IMR-90 (cell line): ENCODE measurements at regions not wholly inside any gene's neighbourhood (a gene's known extent, or its start where the extent isn't known, plus 50 kb on each side); places are given as distances from the start of the nearest gene placed in this dataset.

Source experiments
- ATAC-seq: fragments of 200-7000 bp; cut with Tn5 transposase; 2 replicates; pipeline ENCODE4 v1.9.1; 2020; ENCODE audit warnings: low read depth, mild to moderate bottlenecking, moderate library complexity
- BruUV-seq: library from RNA; stranded (reverse); fragments of 400-500 nt; replicated peaks from 2 replicates; lab custom pipeline; 2021; lab: Mats Ljungman, UMichigan
- CTCF ChIA-PET: fragments of 300-600 bp; formaldehyde crosslinking; extraction: SDS; loops from one replicate; lab custom pipeline; 2021; ENCODE audit warnings: antibody characterized with exemption; lab: Yijun Ruan, JAX
- POLR2A ChIA-PET: fragments of 300-600 bp; sonication (Branson Sonifier 250); formaldehyde crosslinking; loops from one replicate; lab custom pipeline; 2022; ENCODE audit warnings: antibody characterized with exemption; ENCODE audit not compliant: unreplicated experiment; lab: Charles Lee
- DNase-seq: peaks from one replicate; pipeline ENCODE4 v3.0.0; 2013
- H2AFZ ChIP-seq: replicated peaks from 2 replicates; pipeline ENCODE3; 2013; ENCODE audit warnings: low read length, mild to moderate bottlenecking; ENCODE audit not compliant: poor library complexity
- H2AK5ac ChIP-seq: 2 replicates; pipeline ENCODE4 v1.6.1; 2013; ENCODE audit warnings: low read depth, low read length, inconsistent platforms
- H2AK9ac ChIP-seq: replicated peaks from 2 replicates; pipeline ENCODE3; 2013; ENCODE audit warnings: mild to moderate bottlenecking, low read depth, low read length, moderate library complexity; ENCODE audit not compliant: poor library complexity
- H2BK120ac ChIP-seq: 2 replicates; pipeline ENCODE4 v1.6.1; 2013; ENCODE audit warnings: low read depth, low read length, inconsistent platforms
- H2BK15ac ChIP-seq: 3 replicates; pipeline ENCODE4 v1.6.1; 2013; ENCODE audit warnings: low read depth, low read length, inconsistent platforms
- H2BK20ac ChIP-seq: 2 replicates; pipeline ENCODE4 v1.6.1; 2013; ENCODE audit warnings: low read depth, mild to moderate bottlenecking, inconsistent platforms, low read length, moderate library complexity
- H2BK5ac ChIP-seq: 2 replicates; pipeline ENCODE4 v1.6.1; 2013; ENCODE audit warnings: mild to moderate bottlenecking, low read depth, low read length, inconsistent platforms; ENCODE audit not compliant: poor library complexity, severe bottlenecking
- H3K14ac ChIP-seq: replicated peaks from 2 replicates; pipeline ENCODE4 v1.6.1; 2013; ENCODE audit warnings: low read depth, low read length, inconsistent platforms
- H3K18ac ChIP-seq: 2 replicates; pipeline ENCODE4 v1.6.1; 2013; ENCODE audit warnings: low read depth, low read length, control low read depth
- H3K23ac ChIP-seq: 2 replicates; pipeline ENCODE4 v1.6.1; 2013; ENCODE audit warnings: low read depth, low read length, inconsistent platforms
- H3K27ac ChIP-seq: 2 replicates; pipeline ENCODE4 v1.5.1; 2013; ENCODE audit warnings: mild to moderate bottlenecking, control low read depth, low read length; ENCODE audit not compliant: insufficient read depth
- H3K27me3 ChIP-seq: 2 replicates; pipeline ENCODE4 v1.6.1; 2013; ENCODE audit warnings: low read length; ENCODE audit not compliant: control insufficient read depth, insufficient read depth
- H3K36me3 ChIP-seq: 2 replicates; pipeline ENCODE4 v1.6.1; 2013; ENCODE audit warnings: low read length, mixed read lengths; ENCODE audit not compliant: control insufficient read depth, insufficient read depth
- H3K4ac ChIP-seq: 2 replicates; pipeline ENCODE4 v1.6.1; 2013; ENCODE audit warnings: low read depth, low read length, inconsistent platforms
- H3K4me1 ChIP-seq: 2 replicates; pipeline ENCODE4 v1.6.1; 2013; ENCODE audit warnings: low read length, mixed read lengths; ENCODE audit not compliant: control insufficient read depth, insufficient read depth
- H3K4me2 ChIP-seq: 2 replicates; pipeline ENCODE4 v1.6.1; 2013; ENCODE audit warnings: low read depth, mild to moderate bottlenecking, control low read depth, low read length, moderate library complexity
- H3K4me3 ChIP-seq: 2 replicates; pipeline ENCODE4 v1.5.1; 2013; ENCODE audit warnings: low read depth, mild to moderate bottlenecking, control low read depth, low read length, moderate library complexity; ENCODE audit not compliant: insufficient read depth
- H3K56ac ChIP-seq: 2 replicates; pipeline ENCODE4 v1.6.1; 2013; ENCODE audit warnings: low read length, inconsistent platforms; ENCODE audit not compliant: insufficient read depth; ENCODE audit errors: extremely low read depth
- H3K79me1 ChIP-seq, 2 experiments: 2 replicates each; pipeline ENCODE4 v1.6.1; 2013; ENCODE audit warnings: low read length in 2 of 2, inconsistent platforms in 1 of 2, low read depth in 1 of 2
- H3K9ac ChIP-seq: 2 replicates; pipeline ENCODE4 v1.6.1; 2013; ENCODE audit warnings: low read depth, low read length, control low read depth
- H3K9me1 ChIP-seq: 2 replicates; pipeline ENCODE4 v1.6.1; 2013; ENCODE audit warnings: low read length, inconsistent platforms; ENCODE audit not compliant: insufficient read depth
- H3K9me3 ChIP-seq: 2 replicates; pipeline ENCODE4 v1.6.1; 2013; ENCODE audit warnings: low read length; ENCODE audit not compliant: control insufficient read depth, insufficient read depth
- H4K20me1 ChIP-seq: 2 replicates; pipeline ENCODE4 v1.6.1; 2013; ENCODE audit warnings: low read length, inconsistent platforms; ENCODE audit not compliant: insufficient read depth
- H4K5ac ChIP-seq: 2 replicates; pipeline ENCODE4 v1.6.1; 2013; ENCODE audit warnings: mild to moderate bottlenecking, low read depth, low read length, control low read depth
- H4K8ac ChIP-seq, 2 experiments: 2 replicates each; pipeline ENCODE4 v1.6.1; 2013; ENCODE audit warnings: low read depth in 2 of 2, low read length in 2 of 2, control low read depth in 1 of 2, inconsistent platforms in 1 of 2
- H4K91ac ChIP-seq: 2 replicates; pipeline ENCODE4 v1.6.1; 2013; ENCODE audit warnings: low read depth, low read length, inconsistent platforms; ENCODE audit not compliant: insufficient read depth
- BHLHE40 ChIP-seq: fragments of 150-350 bp; IDR thresholded peaks from 2 replicates; pipeline ENCODE4 v1.6.1; 2016; ENCODE audit warnings: mild to moderate bottlenecking, low read depth, low read length
- CEBPB ChIP-seq: IDR thresholded peaks from 2 replicates; pipeline ENCODE4 v1.6.1; 2012; ENCODE audit warnings: low read depth, low read length, improper control_type of control experiment
- CHD1 ChIP-seq: IDR thresholded peaks from 2 replicates; pipeline ENCODE4 v1.6.1; 2012; ENCODE audit warnings: low read depth, low read length, improper control_type of control experiment
- ELK1 ChIP-seq: fragments of 150-350 bp; IDR thresholded peaks from 2 replicates; pipeline ENCODE4 v1.6.1; 2016; ENCODE audit warnings: low read depth, mild to moderate bottlenecking, low read length, moderate library complexity, borderline replicate concordance
- FOS ChIP-seq: fragments of 150-350 bp; IDR thresholded peaks from 2 replicates; pipeline ENCODE4 v1.6.1; 2016; ENCODE audit warnings: low read depth, low read length
- MAFK ChIP-seq: IDR thresholded peaks from 2 replicates; pipeline ENCODE4 v1.6.1; 2012; ENCODE audit warnings: low read depth, low read length, improper control_type of control experiment
- MAZ ChIP-seq: IDR thresholded peaks from 2 replicates; pipeline ENCODE4 v1.6.1; 2012; ENCODE audit warnings: low read depth, mild to moderate bottlenecking, low read length, improper control_type of control experiment, moderate library complexity, borderline replicate concordance
- MXI1 ChIP-seq: IDR thresholded peaks from 2 replicates; pipeline ENCODE4 v1.6.1; 2012; ENCODE audit warnings: low read depth, mild to moderate bottlenecking, low read length, moderate library complexity, borderline replicate concordance
- NFE2L2 ChIP-seq: fragments of 150-350 bp; IDR thresholded peaks from 2 replicates; pipeline ENCODE4 v1.6.1; 2016; ENCODE audit warnings: low read depth, mild to moderate bottlenecking, low read length
- POLR2A ChIP-seq: IDR thresholded peaks from 2 replicates; pipeline ENCODE4 v1.6.1; 2012; ENCODE audit warnings: mild to moderate bottlenecking, low read depth, low read length
- RAD21 ChIP-seq: IDR thresholded peaks from 2 replicates; pipeline ENCODE4 v1.6.1; 2012; ENCODE audit warnings: low read length, improper control_type of control experiment
- RCOR1 ChIP-seq: IDR thresholded peaks from 2 replicates; pipeline ENCODE4 v1.6.1; 2012; ENCODE audit warnings: mild to moderate bottlenecking, low read length, improper control_type of control experiment; ENCODE audit not compliant: insufficient replicate concordance
- RFX5 ChIP-seq: IDR thresholded peaks from 2 replicates; pipeline ENCODE4 v1.8.0; 2012; ENCODE audit warnings: low read depth, mild to moderate bottlenecking, low read length, moderate library complexity
- SMC3 ChIP-seq: fragments of 150-350 bp; IDR thresholded peaks from 2 replicates; pipeline ENCODE4 v1.6.1; 2016; ENCODE audit warnings: low read depth, mild to moderate bottlenecking, antibody characterized with exemption, low read length, moderate library complexity
- WGBS, 2 experiments: methylation state at CpG; one replicate each; pipeline versions ENCODE4 v1.1.5 to v1.1.7; 2013; ENCODE audit warnings: missing lambda C conversion rate in 2 of 2; ENCODE audit not compliant: insufficient read length in 1 of 2; ENCODE audit errors: extremely low coverage in 2 of 2; 5-methylcytosine and 5-hydroxymethylcytosine counted together
- dilution Hi-C: fragments of 300-500 bp; cut with HindIII; formaldehyde crosslinking; loops from one replicate; pipeline ENCODE4 v1.14.3; 2018; ENCODE audit warnings: low sequenced_read_pairs; ENCODE audit not compliant: unreplicated experiment
- in situ Hi-C: fragments of 300-500 bp; cut with MboI; formaldehyde crosslinking; loops from 3 replicates; pipeline ENCODE4 v1.14.3; 2019; ENCODE audit warnings: low sequenced_read_pairs, inconsistent platforms, mixed read lengths
- intact Hi-C: fragments of 100-400 bp; cut with micrococcal nuclease; formaldehyde crosslinking; loops from 2 replicates; pipeline ENCODE4 v1.10.0; 2022
- TF ChIP-seq, protein P1 (sequence below): fragments of 150-350 bp; IDR thresholded peaks from 2 replicates; pipeline ENCODE4 v1.6.1; 2017; ENCODE audit warnings: mild to moderate bottlenecking, antibody characterized with exemption, low read length, low read depth
- TF ChIP-seq, protein P2 (sequence below): conservative IDR thresholded peaks from 2 replicates; pipeline ENCODE4 v1.5.1; 2012; ENCODE audit warnings: mild to moderate bottlenecking, low read depth, low read length, improper control_type of control experiment

DNA sequence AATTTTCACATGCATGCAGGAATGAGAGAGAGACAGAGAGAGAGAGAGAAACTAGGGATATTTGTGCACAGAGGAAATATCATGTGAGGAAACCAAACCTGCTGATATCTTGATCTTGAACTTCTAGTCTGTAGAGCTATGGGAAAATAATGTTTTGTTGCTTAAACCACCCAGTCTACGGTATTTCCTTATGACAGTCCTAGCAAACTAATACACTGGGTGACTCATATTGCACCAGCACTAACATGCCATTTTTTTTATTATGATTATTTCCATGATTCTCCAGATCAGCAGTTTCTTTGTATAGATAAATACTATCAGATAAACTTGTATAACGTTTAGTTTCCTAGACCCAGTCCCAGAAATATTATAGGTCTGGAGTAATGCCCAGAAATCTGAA lies 1259.0 kb downstream of the ZPLD1 start:
- Histone ChIP-seq H2BK120ac (no peak overlapping the region), H3K27ac (no peak overlapping the region), H2BK5ac (no peak overlapping the region), H3K36me3 (no peaks in the 10 kb centered on the region), H3K23ac (no peak overlapping the region), H4K5ac (no peak overlapping the region), H2AFZ (no peak overlapping the region), H3K14ac (no peak overlapping the region), H3K4me1 (no peaks in the 10 kb centered on the region), H3K4ac (no peak overlapping the region), H4K91ac (no peak overlapping the region), H3K9ac (no peak overlapping the region), H2BK20ac (no peak overlapping the region), H4K20me1 (no peaks in the 10 kb centered on the region), H4K8ac (no peak overlapping the region), H3K4me2 (no peak overlapping the region), H3K9me1 (no peaks in the 10 kb centered on the region), H3K79me1 (no peaks in the 10 kb centered on the region), H3K27me3 (no peaks in the 10 kb centered on the region), H3K56ac (no peak overlapping the region), H2AK5ac (no peak overlapping the region), H2BK15ac (no peak overlapping the region), H3K4me3 (no peak overlapping the region), H3K9me3 (no peaks in the 10 kb centered on the region), H2AK9ac (no peak overlapping the region), H3K18ac (no peak overlapping the region)
- no peak for DNase-seq
- BruUV-seq: no TSS peak
- POLR2A ChIA-PET: no interaction called here
- dilution Hi-C loops (no loop called here), in situ Hi-C loops (no loop called here), intact Hi-C loops (no loop called here)
- ATAC-seq: no peak
- no CpG with 5 or more reads among the region's 2 CpGs for WGBS, 2 experiments
- CTCF ChIA-PET: no interaction called here
- TF ChIP-seq, protein P1, sequence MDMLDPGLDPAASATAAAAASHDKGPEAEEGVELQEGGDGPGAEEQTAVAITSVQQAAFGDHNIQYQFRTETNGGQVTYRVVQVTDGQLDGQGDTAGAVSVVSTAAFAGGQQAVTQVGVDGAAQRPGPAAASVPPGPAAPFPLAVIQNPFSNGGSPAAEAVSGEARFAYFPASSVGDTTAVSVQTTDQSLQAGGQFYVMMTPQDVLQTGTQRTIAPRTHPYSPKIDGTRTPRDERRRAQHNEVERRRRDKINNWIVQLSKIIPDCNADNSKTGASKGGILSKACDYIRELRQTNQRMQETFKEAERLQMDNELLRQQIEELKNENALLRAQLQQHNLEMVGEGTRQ: no peak
- TF ChIP-seq RAD21 (no peak), SMC3 (no peak), MAFK (no peak), MXI1 (no peak), RCOR1 (no peak), CEBPB (no peak), BHLHE40 (no peak), CHD1 (no peak), RFX5 (no peak), FOS (no peak), POLR2A (no peak), NFE2L2 (no peak), MAZ (no peak), ELK1 (no peak)
- TF ChIP-seq, protein P2, sequence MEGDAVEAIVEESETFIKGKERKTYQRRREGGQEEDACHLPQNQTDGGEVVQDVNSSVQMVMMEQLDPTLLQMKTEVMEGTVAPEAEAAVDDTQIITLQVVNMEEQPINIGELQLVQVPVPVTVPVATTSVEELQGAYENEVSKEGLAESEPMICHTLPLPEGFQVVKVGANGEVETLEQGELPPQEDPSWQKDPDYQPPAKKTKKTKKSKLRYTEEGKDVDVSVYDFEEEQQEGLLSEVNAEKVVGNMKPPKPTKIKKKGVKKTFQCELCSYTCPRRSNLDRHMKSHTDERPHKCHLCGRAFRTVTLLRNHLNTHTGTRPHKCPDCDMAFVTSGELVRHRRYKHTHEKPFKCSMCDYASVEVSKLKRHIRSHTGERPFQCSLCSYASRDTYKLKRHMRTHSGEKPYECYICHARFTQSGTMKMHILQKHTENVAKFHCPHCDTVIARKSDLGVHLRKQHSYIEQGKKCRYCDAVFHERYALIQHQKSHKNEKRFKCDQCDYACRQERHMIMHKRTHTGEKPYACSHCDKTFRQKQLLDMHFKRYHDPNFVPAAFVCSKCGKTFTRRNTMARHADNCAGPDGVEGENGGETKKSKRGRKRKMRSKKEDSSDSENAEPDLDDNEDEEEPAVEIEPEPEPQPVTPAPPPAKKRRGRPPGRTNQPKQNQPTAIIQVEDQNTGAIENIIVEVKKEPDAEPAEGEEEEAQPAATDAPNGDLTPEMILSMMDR: no peak
